AG04449 (cell line): ENCODE measurements at regions not wholly inside any gene's neighbourhood (a gene's known extent, or its start where the extent isn't known, plus 50 kb on each side); places are given as distances from the start of the nearest gene placed in this dataset.

Experiments used
- CTCF ChIA-PET: fragments of 350-600 bp; formaldehyde crosslinking; extraction: SDS; loops from one replicate; lab custom pipeline; 2021; ENCODE audit warnings: antibody characterized with exemption; lab: Yijun Ruan, JAX
- POLR2A ChIA-PET: fragments of 400-600, 350-600 bp; formaldehyde crosslinking; extraction: SDS; loops from one replicate; lab custom pipeline; 2020; ENCODE audit warnings: antibody characterized with exemption, inconsistent platforms; lab: Yijun Ruan, JAX
- DNase-seq: peaks from one replicate; pipeline ENCODE4 v3.0.0-alpha.2; 2010; ENCODE audit warnings: low read depth, low spot score
- H3K4me3 ChIP-seq: 2 replicates; pipeline ENCODE4 v1.5.1; 2011; ENCODE audit warnings: low read depth, mild to moderate bottlenecking, control low read depth, low read length
- CTCF ChIP-seq: IDR thresholded peaks from one replicate; pipeline ENCODE4 v1.5.1; 2011; ENCODE audit warnings: mild to moderate bottlenecking, moderate library complexity, low read length, control low read depth, inconsistent platforms; ENCODE audit not compliant: insufficient read depth; ENCODE audit errors: missing control alignments

- POLR2A ChIA-PET = no interaction called here
- TF ChIP-seq CTCF = no peak
- CTCF ChIA-PET = no interaction called here
Measured at GRCh38 chr11:29916040-29916439, 100.8 kb downstream of the KCNA4 start.

GRCh38 chr11:29914203-29914930, 102.5 kb downstream of the KCNA4 start:
- CTCF ChIA-PET = no interaction called here
- DNase-seq = no peak

More at GRCh38 chr11:29916040-29916439, 100.8 kb downstream of the KCNA4 start:
- no peak overlapping the region for H3K4me3 ChIP-seq
- DNase-seq = no peak

GRCh38 chr11:29913352-29913751, 103.5 kb downstream of the KCNA4 start:
- no peak for TF ChIP-seq CTCF
- H3K4me3 ChIP-seq = no peak overlapping the region
- POLR2A ChIA-PET = no interaction called here
- CTCF ChIA-PET = no interaction called here
- no peak for DNase-seq

More at GRCh38 chr11:29914203-29914930, 102.5 kb downstream of the KCNA4 start:
- POLR2A ChIA-PET = no interaction called here
- no peak for TF ChIP-seq CTCF
- H3K4me3 ChIP-seq = no peak overlapping the region

GRCh38 chr11:29900382-29900781, 116.4 kb downstream of the KCNA4 start:
- H3K4me3 ChIP-seq = no peak overlapping the region
- ChIA-PET POLR2A (no interaction called here), CTCF (no interaction called here)
- no peak for DNase-seq
- TF ChIP-seq CTCF = no peak

- no peak for DNase-seq
- no peak for TF ChIP-seq CTCF
- no peak overlapping the region for H3K4me3 ChIP-seq
- ChIA-PET CTCF (no interaction called here), POLR2A (no interaction called here)
Measured at GRCh38 chr11:29879560-29879959, 137.3 kb downstream of the KCNA4 start.

- H3K4me3 ChIP-seq = no peak overlapping the region
- no peak for DNase-seq
- ChIA-PET POLR2A (no interaction called here), CTCF (no interaction called here)
- TF ChIP-seq CTCF = no peak
Measured at GRCh38 chr11:29876192-29876591, 140.6 kb downstream of the KCNA4 start.
